HepG2 (cell line): ENCODE measurements at regions not wholly inside any gene's neighbourhood (a gene's known extent, or its start where the extent isn't known, plus 50 kb on each side); places are given as distances from the start of the nearest gene placed in this dataset.

Experiments
- ATAC-seq: fragments of 200-7000 bp; cut with Tn5 transposase; 3 replicates; pipeline ENCODE4 v1.9.1; 2020; ENCODE audit warnings: mild to moderate bottlenecking, moderate library complexity
- BruUV-seq: library from RNA; stranded (reverse); fragments of 400-500 nt; replicated peaks from 2 replicates; lab custom pipeline; 2021; lab: Mats Ljungman, UMichigan
- CTCF ChIA-PET: fragments of 300-600 bp; formaldehyde crosslinking; extraction: SDS; loops from one replicate; lab custom pipeline; 2021; ENCODE audit warnings: low total read pairs, inconsistent platforms, low intra/inter-chr PET ratio; lab: Yijun Ruan, JAX
- POLR2A ChIA-PET: fragments of 350-600 bp; sonication (Branson Sonifier 250); formaldehyde crosslinking; loops from one replicate; lab custom pipeline; 2020; ENCODE audit warnings: antibody characterized with exemption, inconsistent platforms; lab: Yijun Ruan, JAX
- DNase-seq: peaks from one replicate; pipeline ENCODE4 v3.0.0-alpha.2; 2015; ENCODE audit warnings: low spot score
- FAIRE-seq: peaks from 3 replicates; lab custom pipeline; 2011; peaks lifted over from hg19 to GRCh38; lab: Jason Lieb, UNC
- H2AFZ ChIP-seq: one replicate; pipeline ENCODE4 v1.6.1; 2011; ENCODE audit warnings: low read length, inconsistent platforms
- H3K27ac ChIP-seq: fragments of 300-600 bp; 3 replicates; pipeline ENCODE4 v1.8.0; 2011; ENCODE audit warnings: mixed run types, mild to moderate bottlenecking, mixed read lengths, low read length, inconsistent platforms; ENCODE audit not compliant: insufficient read depth; ENCODE audit errors: extremely low read length
- H3K27me3 ChIP-seq, 2 experiments: fragments of 200-600 bp in 1 of 2; 2 replicates in 1 of 2; 3 replicates in 1 of 2; pipeline versions ENCODE4 v1.6.0 to v1.8.0; 2011; ENCODE audit warnings: low read length in 2 of 2, mild to moderate bottlenecking in 2 of 2, moderate library complexity in 2 of 2, inconsistent platforms in 1 of 2; ENCODE audit not compliant: insufficient read depth in 2 of 2, control insufficient read depth in 1 of 2
- H3K36me3 ChIP-seq, 2 experiments: fragments of 200-600 bp in 1 of 2; replicated peaks in 1 of 2; 2 replicates in 1 of 2; 3 replicates in 1 of 2; pipeline versions ENCODE4 v1.5.1 to v1.8.0; 2011; ENCODE audit warnings: low read length in 2 of 2, inconsistent platforms in 1 of 2; ENCODE audit not compliant: insufficient read depth in 2 of 2, control insufficient read depth in 1 of 2
- H3K4me1 ChIP-seq: 2 replicates; pipeline ENCODE4 v1.5.1; 2012; ENCODE audit warnings: low read length, inconsistent platforms; ENCODE audit not compliant: insufficient read depth
- H3K4me2 ChIP-seq: 2 replicates; pipeline ENCODE4 v1.6.0; 2011; ENCODE audit warnings: low read depth, low read length, inconsistent platforms
- H3K4me3 ChIP-seq, 3 experiments: fragments of 200-600 bp in 1 of 3; sonication (generic), shearing (Covaris generic) in 1 of 3; replicated peaks in 1 of 3; 2 replicates each; pipeline ENCODE4 v1.5.1; 2011 to 2016; ENCODE audit warnings: low read length in 3 of 3, inconsistent platforms in 2 of 3, low read depth in 2 of 3, mild to moderate bottlenecking in 2 of 3, control low read depth in 1 of 3, mixed read lengths in 1 of 3; ENCODE audit not compliant: insufficient read depth in 1 of 3
- H3K79me2 ChIP-seq: one replicate; pipeline ENCODE4 v1.6.1; 2011; ENCODE audit warnings: low read length, inconsistent platforms; ENCODE audit not compliant: insufficient read depth
- H3K9ac ChIP-seq: 2 replicates; pipeline ENCODE4 v1.6.0; 2011; ENCODE audit warnings: mild to moderate bottlenecking, low read depth, low read length, inconsistent platforms; ENCODE audit not compliant: insufficient read depth
- H3K9me3 ChIP-seq: 2 replicates; pipeline ENCODE4 v1.5.1; 2012; ENCODE audit warnings: mild to moderate bottlenecking, low read length
- H4K20me1 ChIP-seq: 2 replicates; pipeline ENCODE4 v1.6.0; 2011; ENCODE audit warnings: inconsistent platforms, mild to moderate bottlenecking, low read length, moderate library complexity; ENCODE audit not compliant: insufficient read depth
- ARID3A ChIP-seq: IDR thresholded peaks from 2 replicates; pipeline ENCODE4 v1.6.1; 2012; ENCODE audit warnings: low read depth, low read length, improper control_type of control experiment
- EHMT2 ChIP-seq: fragments of 200-600 bp; sonication (generic); IDR thresholded peaks from 2 replicates; pipeline ENCODE4 v1.7.0; 2017; ENCODE audit warnings: antibody characterized with exemption, low read depth, low read length, borderline replicate concordance
- JARID2 ChIP-seq: sonication (generic); formaldehyde crosslinking; IDR thresholded peaks from 2 replicates; pipeline ENCODE4 v1.8.1; 2023; ENCODE audit warnings: missing genetic modification reagents, inconsistent platforms; ENCODE audit not compliant: insufficient replicate concordance
- MAFG ChIP-seq: sonication (generic); formaldehyde crosslinking; IDR thresholded peaks from 2 replicates; pipeline ENCODE4 v1.5.1; 2020; ENCODE audit warnings: mild to moderate bottlenecking, missing genetic modification reagents
- MAX ChIP-seq: IDR thresholded peaks from 2 replicates; pipeline ENCODE4 v1.6.1; 2012; ENCODE audit warnings: inconsistent platforms
- MTERF4 ChIP-seq: sonication (generic); formaldehyde crosslinking; IDR thresholded peaks from 2 replicates; pipeline ENCODE4 v1.8.0; 2023; ENCODE audit warnings: mild to moderate bottlenecking, missing genetic modification reagents
- NCOA1 ChIP-seq: sonication (generic); formaldehyde crosslinking; IDR thresholded peaks from 2 replicates; pipeline ENCODE4 v1.9.0; 2021; ENCODE audit warnings: missing genetic modification reagents
- NONO ChIP-seq, 2 experiments: fragments of 450-650 bp in 1 of 2; sonication (generic) in 1 of 2; formaldehyde crosslinking in 1 of 2; IDR thresholded peaks in 1 of 2; conservative IDR thresholded peaks in 1 of 2; 2 replicates each; pipeline versions ENCODE4 v1.6.1 to v1.8.0; 2017 to 2022; ENCODE audit warnings: mild to moderate bottlenecking in 1 of 2, missing genetic modification reagents in 1 of 2, moderate library complexity in 1 of 2
- NR2F2 ChIP-seq: IDR thresholded peaks from 2 replicates; pipeline ENCODE4 v1.6.1; 2012; ENCODE audit warnings: low read depth, inconsistent platforms, borderline replicate concordance
- NR3C1 ChIP-seq: sonication (generic); formaldehyde crosslinking; IDR thresholded peaks from 2 replicates; pipeline ENCODE4 v1.4.0; 2020; ENCODE audit warnings: missing genetic modification reagents
- SRSF9 ChIP-seq: fragments of 200-400 bp; formaldehyde crosslinking; IDR thresholded peaks from 2 replicates; pipeline ENCODE4 v1.6.1; 2018; ENCODE audit warnings: borderline replicate concordance, mild to moderate bottlenecking, low read depth, low read length; ENCODE audit not compliant: insufficient read depth, poor library complexity, severe bottlenecking
- TEAD3 ChIP-seq: optimal IDR thresholded peaks from 2 replicates; pipeline ENCODE3; 2016; ENCODE audit warnings: borderline replicate concordance
- ZNF17 ChIP-seq: sonication (generic); formaldehyde crosslinking; IDR thresholded peaks from 2 replicates; pipeline ENCODE4 v1.5.0; 2020; ENCODE audit warnings: mild to moderate bottlenecking, missing genetic modification reagents
- ZNF256 ChIP-seq: sonication (generic); formaldehyde crosslinking; conservative IDR thresholded peaks from 2 replicates; pipeline ENCODE4 v1.4.0; 2020; ENCODE audit warnings: missing genetic modification reagents
- ZNF33B ChIP-seq: sonication (generic); formaldehyde crosslinking; IDR thresholded peaks from 2 replicates; pipeline ENCODE4 v1.5.1; 2020; ENCODE audit warnings: mild to moderate bottlenecking, missing genetic modification reagents
- ZNF580 ChIP-seq: IDR thresholded peaks from 2 replicates; pipeline ENCODE4 v1.6.1; 2016; ENCODE audit warnings: low read depth, borderline replicate concordance
- ZNF598 ChIP-seq: sonication (generic); formaldehyde crosslinking; IDR thresholded peaks from 2 replicates; pipeline ENCODE4 v1.5.1; 2020; ENCODE audit warnings: mild to moderate bottlenecking, missing genetic modification reagents, borderline replicate concordance
- ZNF883 ChIP-seq: sonication (generic); formaldehyde crosslinking; IDR thresholded peaks from 2 replicates; pipeline ENCODE4 v1.5.1; 2020; ENCODE audit warnings: mild to moderate bottlenecking, missing genetic modification reagents; ENCODE audit errors: not compliant biosample characterization
- ZNF891 ChIP-seq: sonication (generic); formaldehyde crosslinking; IDR thresholded peaks from 2 replicates; pipeline ENCODE4 v1.5.0; 2020; ENCODE audit warnings: mild to moderate bottlenecking, missing genetic modification reagents
- ZZZ3 ChIP-seq: sonication (generic); formaldehyde crosslinking; IDR thresholded peaks from 2 replicates; pipeline ENCODE4 v1.4.0; 2020; ENCODE audit warnings: missing genetic modification reagents, mild to moderate bottlenecking, borderline replicate concordance
- WGBS: methylation state at CpG from one replicate; pipeline ENCODE4 v1.1.6; 2017; ENCODE audit warnings: low lambda C conversion rate; 5-methylcytosine and 5-hydroxymethylcytosine counted together
- in situ Hi-C: cut with HindIII; loops from 2 replicates; pipeline ENCODE4 v1.10.0; 2017; ENCODE audit warnings: low pct_unique_long_range_greater_than_20kb; ENCODE audit not compliant: extremely low pct_ligation_motif_present
- intact Hi-C: fragments of 100-400 bp; cut with micrococcal nuclease; formaldehyde crosslinking; loops from one replicate; pipeline ENCODE4 v1.10.0; 2022; ENCODE audit not compliant: unreplicated experiment

GRCh38 chr1:178028841-178029481 lies 59.1 kb upstream of the SEC16B start (continued):
- TF ChIP-seq JARID2, result no peak

GRCh38 chr1:178030467-178030866 lies 60.6 kb upstream of the SEC16B start:
- TF ChIP-seq MAX (no peak), ZNF256 (no peak), ZZZ3 (CRISPR knock-in tag) (no peak), TEAD3 (CRISPR knock-in tag) (no peak), NR3C1 (CRISPR knock-in tag) (no peak), MAFG (CRISPR knock-in tag) (no peak), NCOA1 (CRISPR knock-in tag) (no peak), ZNF891 (CRISPR knock-in tag) (no peak), ZNF580 (CRISPR knock-in tag) (no peak), ZNF17 (CRISPR knock-in tag) (no peak), EHMT2 (no peak), SRSF9 (no peak), NONO (IDR thresholded peaks at IDR 0.05) (no peak), NONO (CRISPR knock-in tag; conservative IDR thresholded peaks at IDR 0.05) (no peak), ZNF598 (CRISPR knock-in tag) (no peak), MTERF4 (CRISPR knock-in tag) (no peak), NR2F2 (no peak), ZNF33B (CRISPR knock-in tag) (no peak), ARID3A (no peak), ZNF883 (CRISPR knock-in tag) (no peak)
- ChIA-PET POLR2A (no interaction called here), CTCF (no interaction called here)
- in situ Hi-C loops (loop anchor here (5.0 kb wide), 1 partner anchor 252 kb away; no protein-coding TSS in a partner anchor), intact Hi-C loops (no loop called here)
- Histone ChIP-seq H3K4me1 (peaks cover 43% of the 10 kb centered on the region), H3K4me2 (no peak overlapping the region), H3K9ac (no peak overlapping the region), H3K36me3 (no peaks in the 10 kb centered on the region), H3K79me2 (no peaks in the 10 kb centered on the region), H3K4me3 (no peak overlapping the region), H3K27ac (no peak overlapping the region), H4K20me1 (no peaks in the 10 kb centered on the region), H3K9me3 (no peaks in the 10 kb centered on the region), H2AFZ (no peak overlapping the region), H3K27me3 (no peaks in the 10 kb centered on the region)
- ATAC-seq, result no peak
- WGBS, result 89% methylated on average over 3 of the region's 3 CpGs
- no TSS peak for BruUV-seq
- DNase-seq, result no peak
- FAIRE-seq, result no peak
